NCI-H510A treated with DMSO at 0.1 percent for 48 hours (cell line): ENCODE measurements at regions not wholly inside any gene's neighbourhood (a gene's known extent, or its start where the extent isn't known, plus 50 kb on each side); places are given as distances from the start of the nearest gene placed in this dataset.
"Not testable (repeated sequence)": the region's sequence is repeated elsewhere in the genome, so short reads cannot be mapped to it uniquely, and the experiment has no call there.

Source experiments
- DNase-seq: peaks from one replicate; lab custom pipeline; 2025; lab: John Stamatoyannopoulos, UW

DNA sequence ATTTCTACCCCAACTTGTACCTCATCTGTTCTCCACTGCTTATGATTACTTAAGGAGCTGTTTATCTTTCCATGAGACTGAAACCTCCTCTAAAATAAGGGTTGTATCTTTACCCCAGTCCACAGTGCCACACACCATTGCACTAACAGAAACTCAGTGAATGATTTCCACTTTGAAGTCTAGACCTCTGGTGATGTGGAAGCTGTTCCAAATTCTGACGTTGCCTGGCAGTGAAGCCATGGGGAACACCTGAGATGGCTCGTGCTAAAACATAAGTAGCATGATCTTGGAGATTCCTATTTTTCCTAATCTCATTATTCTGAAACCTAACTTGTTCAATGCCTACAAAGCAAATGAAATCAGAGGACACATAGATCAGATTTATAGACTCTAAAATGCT lies 583.2 kb downstream of the EBF1 start:
- DNase-seq = no peak

DNA sequence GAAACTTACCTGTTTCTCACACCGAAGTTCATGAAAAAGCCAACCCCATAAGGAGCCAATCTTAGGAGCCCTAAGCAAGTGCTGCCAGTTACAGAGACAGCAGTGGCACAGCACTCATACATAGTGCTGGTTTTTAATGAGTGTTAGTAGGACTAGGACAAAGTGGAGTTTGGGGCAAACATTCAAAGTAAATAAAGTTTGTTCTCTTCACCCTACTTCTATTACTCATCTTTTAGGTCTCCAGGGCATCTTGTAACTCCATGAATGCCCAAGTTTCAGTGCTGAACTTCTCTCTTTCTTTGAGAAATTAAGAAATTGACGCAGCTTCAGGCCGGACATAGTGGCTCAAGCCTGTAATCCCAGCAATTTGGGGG lies 584.7 kb downstream of the EBF1 start:
- DNase-seq = no peak

DNA sequence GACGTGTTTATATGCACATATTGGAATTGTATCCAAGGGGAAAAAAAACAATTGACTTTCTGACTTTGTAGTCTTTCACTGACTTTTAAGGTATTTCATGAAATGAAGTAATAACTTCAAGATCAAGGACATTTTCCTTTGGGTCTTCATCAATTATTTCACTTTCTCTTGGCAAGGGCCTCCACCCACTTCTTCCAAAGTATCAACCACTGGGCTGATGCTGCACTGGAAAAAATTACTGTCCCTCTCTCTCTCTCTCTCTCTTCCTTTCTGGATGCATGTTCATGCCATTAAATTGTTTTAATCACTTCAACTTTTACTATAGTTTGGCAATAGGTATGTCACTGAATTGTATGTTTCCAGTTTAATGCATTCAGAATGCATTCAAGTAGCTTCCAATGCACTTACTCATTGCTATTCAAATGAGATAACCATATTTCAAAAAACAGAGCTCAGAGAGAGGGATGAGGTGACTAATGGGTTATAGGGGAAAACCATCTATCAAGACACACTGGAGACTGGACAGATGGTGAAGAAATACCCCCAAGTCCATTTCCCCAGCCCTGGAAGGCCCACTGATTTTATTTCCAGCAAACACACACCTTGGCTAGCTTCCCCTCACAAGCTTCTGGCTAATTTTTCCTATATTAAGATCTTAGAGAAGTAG lies 585.3 kb downstream of the EBF1 start:
- DNase-seq = no peak

DNA sequence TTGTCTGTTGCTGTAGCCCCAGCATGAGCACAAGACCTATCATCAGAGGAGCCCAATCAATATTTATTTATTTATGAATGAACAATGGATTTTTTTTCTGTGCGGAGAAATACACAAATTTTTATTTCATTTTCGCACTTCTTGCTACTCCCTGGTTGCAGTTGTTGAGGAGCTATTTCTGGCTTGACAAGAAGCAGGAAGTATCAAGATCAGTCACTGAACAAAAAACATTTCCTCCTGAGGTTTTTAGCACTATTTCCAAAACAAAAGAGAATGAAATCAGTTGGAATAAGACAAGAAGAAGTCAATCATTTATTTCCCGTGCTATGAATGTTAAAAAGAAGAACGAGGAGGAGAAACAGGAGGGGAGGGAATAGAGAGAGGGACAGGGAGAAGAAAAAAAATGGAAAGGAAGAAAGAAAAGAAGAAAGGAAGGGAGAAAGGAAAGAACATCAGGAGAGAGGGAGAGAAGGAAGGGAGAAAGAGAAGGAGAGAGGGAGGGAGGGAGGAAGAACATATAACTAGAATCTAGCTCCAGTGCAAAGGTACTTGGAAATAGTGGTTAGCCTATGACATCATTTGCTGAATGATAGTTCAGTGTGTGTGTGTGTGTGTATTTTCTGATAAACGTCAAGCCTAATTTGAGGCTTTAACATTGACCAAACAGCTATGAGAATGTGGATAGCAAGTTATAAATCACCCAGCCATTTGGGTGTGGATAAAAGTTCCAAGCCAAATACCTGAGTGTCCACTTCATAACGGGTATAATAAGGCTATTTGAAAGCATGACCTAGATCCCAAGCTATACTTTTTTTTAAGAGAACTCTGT lies 586.0 kb downstream of the EBF1 start:
- DNase-seq = no peak

DNA sequence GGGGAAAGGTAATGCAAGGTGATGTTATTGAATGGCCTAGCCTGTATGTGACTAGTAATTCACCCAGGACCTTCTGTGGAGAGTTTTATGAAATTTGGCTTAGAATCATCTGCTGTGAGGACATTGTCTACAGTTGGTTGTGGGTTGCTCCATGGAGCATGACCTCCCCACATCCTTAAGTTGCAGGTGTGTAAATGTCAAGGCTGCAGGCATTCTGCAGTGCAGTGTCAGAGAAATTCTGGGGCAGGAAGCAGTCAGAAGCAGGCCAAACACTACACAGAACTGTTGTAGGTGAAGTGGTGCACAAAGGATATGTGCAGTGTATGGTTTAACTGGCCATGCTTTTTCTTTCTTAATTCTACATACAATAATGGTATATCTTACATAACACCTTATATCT lies 588.3 kb downstream of the EBF1 start:
- no peak for DNase-seq

DNA sequence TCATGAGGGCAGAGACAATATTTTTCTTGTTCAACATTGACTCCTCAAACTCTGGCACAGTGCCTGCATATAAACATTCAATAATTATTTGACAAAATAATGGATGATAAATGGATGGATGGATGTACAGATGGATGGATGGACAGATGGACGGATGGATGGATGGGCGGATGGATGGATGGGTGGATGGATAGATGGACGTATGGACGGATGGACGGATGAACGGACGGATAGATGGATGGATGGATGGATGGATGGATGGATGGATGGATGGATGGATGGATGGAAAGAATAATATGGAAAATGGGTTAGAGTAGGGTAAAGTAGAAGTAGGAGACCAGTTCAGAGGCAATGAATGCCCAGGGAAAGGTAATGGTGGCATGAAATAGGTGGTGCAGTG lies 589.2 kb downstream of the EBF1 start:
- DNase-seq = no peak

DNA sequence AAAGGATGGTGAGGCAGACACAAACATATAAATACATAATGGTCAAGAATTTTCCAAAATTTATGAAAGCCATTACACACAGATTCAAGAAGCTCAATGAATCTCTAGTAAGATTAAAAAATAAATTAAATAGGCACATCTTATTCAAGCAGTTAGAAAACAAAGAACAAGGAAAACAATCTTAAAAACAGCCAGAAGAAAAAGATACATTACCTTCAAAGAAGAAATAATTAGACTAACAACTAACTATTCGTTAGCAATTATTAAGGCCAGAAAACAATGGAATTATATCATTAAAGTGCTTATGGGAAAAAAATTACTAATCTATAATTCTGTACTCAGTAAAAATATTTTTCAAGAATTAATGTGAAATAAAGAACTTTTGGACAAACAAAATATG lies 593.1 kb downstream of the EBF1 start:
- DNase-seq = no peak

DNA sequence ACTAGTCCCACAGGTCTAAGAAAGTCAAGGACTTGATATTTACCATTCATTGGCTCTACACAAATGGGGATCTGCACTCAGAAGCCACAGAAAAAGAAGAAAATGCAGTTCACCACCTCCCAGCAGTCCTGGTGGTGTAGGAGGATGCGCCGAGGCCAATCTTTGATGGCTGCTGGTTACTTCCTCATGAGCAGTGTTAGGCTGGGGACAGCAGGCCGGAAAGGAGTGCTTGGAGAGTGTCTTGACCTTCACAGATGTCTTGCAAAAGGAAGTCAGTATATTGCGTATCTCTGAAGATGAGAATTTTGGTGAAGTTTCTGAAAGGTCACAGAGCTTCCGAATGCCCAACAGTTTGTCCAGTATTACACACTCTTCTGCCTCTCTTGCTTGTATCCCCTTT lies 597.0 kb downstream of the EBF1 start:
- DNase-seq = no peak

DNA sequence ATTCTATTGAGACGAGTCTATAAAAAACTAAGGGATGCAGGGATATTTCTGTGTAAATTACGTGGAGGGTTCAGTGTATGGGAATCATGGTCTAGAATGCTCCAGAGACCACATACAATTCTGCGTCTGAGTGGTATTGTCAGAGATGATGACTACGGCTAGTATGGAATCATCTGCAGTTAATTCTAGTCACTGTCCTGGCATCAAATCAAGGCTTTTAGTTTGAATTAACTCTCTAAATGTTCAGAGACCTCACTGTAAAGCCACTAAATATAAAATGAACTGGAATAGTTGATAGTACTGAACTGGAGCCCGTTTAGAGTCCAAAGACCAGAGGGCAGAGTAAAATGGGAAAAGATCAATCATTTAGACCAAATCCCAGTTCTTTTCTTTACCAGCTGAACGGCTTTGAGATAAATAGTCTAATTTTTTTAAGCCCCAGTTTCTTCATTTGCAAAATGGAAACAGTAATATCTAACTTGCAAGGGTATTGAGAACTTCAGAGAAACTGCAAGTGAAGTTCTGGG lies 599.8 kb downstream of the EBF1 start:
- no peak for DNase-seq

DNA sequence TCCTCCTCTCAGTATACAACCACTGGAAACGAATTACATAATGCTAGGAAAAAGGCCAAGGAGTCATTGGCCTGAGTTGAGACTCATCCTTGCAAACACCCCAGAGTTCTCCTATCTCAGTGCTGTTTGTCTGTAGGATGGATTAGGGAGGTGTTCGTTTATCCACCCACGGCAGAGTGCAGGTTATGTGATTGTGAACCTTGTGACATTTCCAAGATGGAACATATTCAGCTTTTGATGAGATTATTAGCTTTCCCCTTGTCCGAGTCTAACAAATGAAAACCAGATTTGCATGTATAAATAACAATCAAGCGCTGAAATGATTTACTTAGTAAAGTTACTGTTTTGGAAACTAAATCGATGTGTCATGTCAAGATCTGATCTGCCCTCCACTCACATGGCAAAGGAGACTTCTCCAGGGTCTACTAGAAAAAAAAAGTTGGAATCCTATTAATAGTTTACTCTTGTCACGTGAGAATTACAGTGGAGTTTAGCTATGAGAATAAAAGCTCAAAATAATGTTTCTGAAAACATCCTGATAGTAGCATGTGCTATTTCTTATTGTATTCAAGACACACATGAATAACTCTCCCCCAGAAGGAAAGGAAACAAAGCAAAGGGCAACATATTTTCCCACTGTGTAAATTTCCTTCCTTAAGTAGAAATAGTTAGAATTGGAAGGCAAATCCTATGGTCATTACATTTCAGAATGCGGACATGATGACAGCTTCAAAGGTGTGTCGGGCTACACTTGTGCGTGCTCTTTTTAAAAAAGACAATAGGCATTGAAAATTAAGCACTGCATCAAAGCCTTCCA lies 600.4 kb downstream of the EBF1 start:
- no peak for DNase-seq

DNA sequence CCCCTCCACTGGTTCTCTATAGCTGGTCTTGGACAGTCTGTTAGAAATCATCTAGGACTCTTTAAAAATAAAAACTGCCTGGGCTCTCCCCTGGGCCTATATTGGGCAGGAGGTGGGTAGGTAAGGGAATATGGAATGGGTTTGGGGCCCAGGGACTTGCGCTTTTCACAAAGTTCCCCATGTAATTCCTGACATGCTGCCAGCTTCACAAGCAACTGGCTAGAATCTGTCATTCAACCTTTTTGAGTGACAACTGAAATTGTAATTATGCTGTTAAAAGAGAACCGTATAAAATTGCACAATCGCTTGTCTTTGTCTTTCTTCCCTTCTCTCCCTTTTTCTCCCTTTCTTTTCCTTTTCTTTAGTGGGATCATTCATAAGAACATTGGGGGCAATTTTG lies 603.1 kb downstream of the EBF1 start:
- DNase-seq = no peak

DNA sequence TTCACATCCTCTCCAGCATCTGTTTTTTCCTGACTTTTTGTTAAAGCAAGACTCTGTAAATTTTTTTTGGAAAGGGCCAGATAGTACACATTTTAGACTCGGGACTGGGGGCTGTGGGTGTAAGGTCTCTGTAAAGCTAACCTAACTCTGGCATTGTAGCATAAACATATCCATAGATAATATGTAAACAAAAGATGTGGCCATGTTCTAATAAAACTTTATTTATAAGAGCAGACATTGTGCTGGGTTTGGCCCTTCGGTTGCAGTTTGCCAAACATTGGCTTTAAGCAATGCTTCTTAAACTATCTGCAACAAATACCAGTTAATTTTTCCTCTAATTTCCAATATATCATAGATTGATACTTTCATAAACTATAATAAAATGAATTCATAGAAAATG lies 605.2 kb downstream of the EBF1 start:
- DNase-seq = no peak

DNA sequence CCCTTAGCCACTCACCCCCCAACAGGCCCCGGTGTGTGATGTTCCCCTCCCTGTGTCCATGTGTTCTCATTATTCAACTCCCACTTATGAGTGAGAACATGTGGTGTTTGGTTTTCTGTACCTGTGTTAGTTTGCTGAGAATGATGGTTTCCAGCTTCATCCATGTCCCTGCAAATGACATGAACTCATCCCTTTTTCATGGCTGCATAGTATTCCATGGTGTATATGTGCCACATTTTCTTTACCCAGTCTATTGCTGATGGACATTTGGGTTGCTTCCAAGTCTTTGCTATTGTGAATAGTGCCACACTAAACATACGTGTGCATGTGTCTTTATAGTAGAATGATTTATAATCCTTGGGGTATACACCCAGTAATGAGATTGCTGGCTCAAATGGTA lies 605.7 kb downstream of the EBF1 start:
- not testable (repeated sequence) for DNase-seq

DNA sequence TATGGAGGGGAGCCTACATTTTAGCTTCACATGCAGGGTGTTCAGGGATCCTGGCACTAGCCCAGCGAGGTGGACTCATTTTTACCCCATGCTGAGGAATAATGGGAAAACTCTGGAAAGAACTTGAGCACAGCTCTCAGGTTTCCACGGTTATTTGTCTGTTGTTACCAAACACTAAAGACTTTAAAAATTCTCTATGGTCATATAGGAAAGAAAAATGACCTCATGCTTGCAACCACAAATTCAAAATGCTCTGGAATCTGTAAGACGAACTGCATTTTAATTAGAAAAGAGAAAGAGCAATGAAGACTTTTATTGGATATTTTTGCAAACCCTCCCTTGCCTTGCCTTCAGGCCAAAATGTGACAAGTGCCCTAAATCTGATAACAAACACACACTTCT lies 606.9 kb downstream of the EBF1 start:
- no peak for DNase-seq

DNA sequence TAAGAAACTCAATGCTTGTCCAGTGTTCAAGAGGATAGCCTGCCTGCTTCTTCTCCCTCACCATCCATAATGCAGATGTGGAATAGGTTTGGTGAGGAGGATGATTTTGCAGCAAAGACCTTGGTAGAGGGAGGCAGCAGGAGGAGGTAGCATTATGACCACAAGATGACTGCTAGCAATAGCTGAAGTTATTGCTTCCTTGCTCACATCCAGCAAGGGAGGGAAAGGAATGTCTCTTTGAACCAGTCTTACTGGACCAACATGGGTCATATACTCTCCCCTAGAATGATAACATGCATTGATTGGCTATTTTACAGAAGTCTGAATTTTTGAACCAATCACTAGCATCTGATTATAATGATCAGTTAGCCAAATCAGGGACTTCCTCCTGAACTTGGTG lies 607.6 kb downstream of the EBF1 start:
- no peak for DNase-seq

DNA sequence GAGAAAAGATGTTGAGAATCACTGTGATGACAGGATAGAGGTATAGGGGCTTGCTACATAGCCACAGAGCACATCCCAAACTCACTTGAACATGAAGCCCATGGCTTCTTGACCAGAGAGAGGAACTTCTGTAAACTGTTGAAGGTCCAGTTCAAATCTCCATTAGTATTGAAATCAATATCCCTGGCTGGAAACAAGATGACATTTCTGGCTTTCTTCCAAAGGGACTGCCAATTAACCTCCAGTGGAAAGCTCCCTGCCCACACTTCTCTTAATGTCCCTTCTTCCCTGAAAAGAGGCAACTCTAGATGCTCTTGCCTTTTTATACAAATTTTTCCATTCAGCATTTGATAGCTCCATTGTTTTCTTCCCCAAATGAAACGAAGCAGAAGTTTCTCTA lies 612.1 kb downstream of the EBF1 start:
- no peak for DNase-seq

DNA sequence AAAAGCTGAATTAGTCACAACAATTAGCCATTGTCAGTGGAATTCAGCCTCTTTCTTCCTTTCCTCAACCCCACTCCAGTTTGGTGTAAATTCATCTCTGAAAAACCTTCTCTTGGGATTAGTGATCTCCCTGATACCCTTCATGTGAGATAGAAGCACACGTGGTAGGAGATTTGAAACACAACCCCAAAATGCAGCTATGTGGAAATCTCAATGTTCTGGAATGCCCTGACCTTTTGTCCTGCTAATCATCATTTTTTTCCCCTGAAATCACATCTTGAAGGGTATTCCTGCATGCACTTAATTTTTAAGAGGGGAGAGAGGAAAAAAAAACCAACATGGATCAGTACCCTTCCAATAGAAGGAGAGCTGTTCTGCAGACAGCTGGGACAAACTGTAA lies 612.6 kb downstream of the EBF1 start:
- DNase-seq = no peak

DNA sequence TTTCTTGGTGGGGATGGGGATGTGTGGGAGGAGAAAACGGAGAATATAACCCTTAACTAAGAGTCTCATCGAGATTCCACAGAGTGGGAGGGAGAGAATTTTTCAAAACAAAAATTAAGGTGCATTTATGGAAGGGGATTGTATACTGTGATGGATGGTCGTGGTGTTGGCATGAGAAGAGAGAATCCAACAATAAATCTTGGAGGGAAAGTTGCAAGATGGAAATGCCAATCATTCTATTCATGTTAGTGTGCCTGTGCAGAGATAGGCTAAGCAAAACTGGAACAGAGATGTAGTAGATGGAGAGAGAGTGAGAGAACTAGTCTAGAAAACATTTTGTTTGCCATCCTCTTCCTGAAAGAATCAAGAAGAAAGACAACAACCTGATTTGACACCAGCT lies 613.1 kb downstream of the EBF1 start:
- DNase-seq = no peak

DNA sequence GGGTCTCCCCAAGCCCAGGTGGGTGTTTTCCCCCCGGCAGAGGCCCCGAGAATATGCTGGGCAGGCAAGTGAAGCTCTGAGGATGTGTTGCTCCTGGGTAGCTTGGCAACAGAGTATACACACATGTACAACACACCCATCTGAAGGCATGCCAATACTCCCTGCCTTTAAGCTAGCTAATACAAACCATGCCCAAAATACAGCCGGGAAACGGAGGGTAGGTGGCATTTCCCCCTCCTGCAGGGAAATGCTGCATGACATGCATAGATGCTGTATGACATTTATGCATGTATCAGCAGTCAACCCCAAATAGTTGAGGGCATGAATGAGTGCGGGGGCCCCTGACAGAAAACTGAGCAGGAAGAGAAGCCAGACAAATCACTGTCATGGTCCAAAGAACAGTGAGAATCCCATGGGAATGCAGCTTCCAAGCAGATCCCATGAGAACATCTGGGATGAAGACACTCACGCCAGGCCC lies 614.1 kb downstream of the EBF1 start:
- no peak for DNase-seq

DNA sequence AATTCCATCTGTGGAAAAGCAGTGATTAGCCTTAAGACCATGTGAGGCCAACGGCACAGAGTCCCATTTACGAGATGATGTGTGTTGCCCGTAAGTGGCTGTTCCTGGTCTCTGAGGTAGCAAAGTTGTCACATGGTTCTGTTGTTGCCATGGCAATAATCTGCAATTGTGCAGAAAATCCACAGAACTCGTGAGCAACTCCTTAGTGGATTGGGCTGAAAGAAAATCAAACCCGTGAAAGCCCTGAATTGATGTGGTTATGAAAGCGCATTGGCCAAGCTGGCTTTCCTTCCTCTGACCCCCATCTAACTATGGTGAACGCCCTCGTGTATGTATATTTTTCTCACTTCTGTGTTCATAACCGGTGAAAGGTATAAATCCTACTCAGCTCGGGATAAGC lies 614.7 kb downstream of the EBF1 start:
- no peak for DNase-seq

DNA sequence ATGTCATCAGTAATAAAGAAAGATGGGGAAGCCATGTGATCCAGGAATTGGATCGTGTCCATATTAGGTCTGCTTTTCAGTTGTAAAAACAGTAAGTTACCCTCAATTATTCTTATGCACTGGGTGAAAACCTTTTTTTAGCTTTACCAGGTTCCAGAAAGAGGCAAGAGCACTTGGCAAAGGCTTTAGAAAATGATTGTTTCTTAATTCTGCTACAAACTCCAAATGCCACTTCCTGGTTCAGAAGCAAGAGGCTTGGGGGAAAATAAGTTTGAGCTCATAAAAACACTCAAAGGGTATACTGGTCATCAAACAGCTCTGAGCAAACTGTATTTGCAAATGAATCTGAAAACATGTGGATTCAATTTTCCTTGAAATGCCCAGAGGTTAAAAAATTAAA lies 615.6 kb downstream of the EBF1 start:
- no peak for DNase-seq

DNA sequence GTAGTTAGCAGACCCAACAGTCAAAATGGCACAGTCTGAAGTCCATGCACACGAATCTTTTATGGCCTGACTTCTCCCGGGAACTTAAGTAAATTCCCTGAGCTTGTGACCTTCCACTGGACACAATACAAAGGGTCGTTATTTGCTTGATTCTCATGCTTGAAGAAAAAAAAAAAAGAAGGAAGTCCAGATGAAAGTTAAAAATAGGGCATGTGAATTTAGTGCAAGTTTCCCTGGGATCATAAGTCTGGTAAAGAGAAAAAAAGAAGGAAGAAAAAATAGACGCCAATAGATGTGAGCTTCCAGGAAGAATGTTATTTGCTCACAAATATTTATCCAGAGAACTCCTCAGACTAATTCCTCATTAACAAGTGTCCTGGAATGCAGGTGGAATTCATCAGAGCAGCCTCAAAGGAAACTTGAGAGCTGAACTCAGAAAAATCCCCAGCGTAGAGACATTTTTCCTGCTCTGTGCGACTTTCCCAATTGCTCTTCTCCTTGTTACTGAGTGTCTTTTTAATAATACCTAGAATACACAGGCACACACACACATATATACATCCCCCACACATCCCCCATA lies 616.3 kb downstream of the EBF1 start:
- DNase-seq = no peak
